ENCODE measurements at regions not wholly inside any gene's neighbourhood (a gene's known extent, or its start where the extent isn't known, plus 50 kb on each side); places are given as distances from the start of the nearest gene placed in this dataset.

DNA sequence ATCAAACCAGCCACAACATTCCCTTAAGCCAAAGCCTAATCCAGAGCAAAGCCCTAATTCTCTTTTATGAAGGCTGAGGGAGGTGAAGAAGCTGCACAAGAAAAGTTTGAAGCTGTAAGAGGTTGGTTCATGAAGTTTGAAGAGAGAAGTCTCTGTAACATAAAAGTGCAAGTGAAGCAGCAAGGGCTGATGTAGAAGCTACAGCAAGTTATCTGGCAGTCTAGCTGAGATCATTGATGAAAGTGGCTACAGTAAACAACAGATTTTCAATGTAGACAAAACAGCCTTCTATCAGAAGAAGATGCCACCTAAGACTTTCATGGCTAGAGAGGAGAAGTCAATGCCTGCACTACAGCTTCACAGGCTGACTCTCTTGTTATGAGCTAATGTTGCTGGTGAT is 52.5 kb downstream of the NACA2 start:
- no peak overlapping the region for H3K56ac ChIP-seq (replicated peaks; ENCODE audit: insufficient read length, low read depth, low read length)
- H2AFZ ChIP-seq (ENCODE audit: low read length), result no peak overlapping the region
- H3K4ac ChIP-seq (replicated peaks; ENCODE audit: insufficient read length, low read depth, low read length), result no peak overlapping the region
- H3K9me3 ChIP-seq (ENCODE audit: insufficient read depth in 2 of 2, low read depth in 1 of 2, low read length in 1 of 2), result no peaks in the 10 kb centered on the region
- no peak overlapping the region for H3K14ac ChIP-seq (ENCODE audit: insufficient read length)
- H2BK12ac ChIP-seq (ENCODE audit: low read depth, low read length), result no peak overlapping the region
- no peaks in the 10 kb centered on the region; a peak in 1 of 8 replicates for H3K36me3 ChIP-seq (ENCODE audit: control insufficient read depth in 2 of 4, insufficient read depth in 4 of 4, low read length in 3 of 4)
- FAIRE-seq (no peak), DNase-seq (ENCODE audit: low read depth in 1 of 2, low spot score in 2 of 2) (no peak)
- no peak overlapping the region for H3K4me3 ChIP-seq (ENCODE audit: extremely low read depth in 1 of 4, insufficient read depth in 2 of 4, low read depth in 3 of 4, low read length in 4 of 4)
- no peak overlapping the region for H3K18ac ChIP-seq (ENCODE audit: extremely low read depth, low read length)
- H3K23ac ChIP-seq (ENCODE audit: insufficient read length), result no peak overlapping the region
- H3K27ac ChIP-seq (ENCODE audit: low read depth, low read length), result no peak overlapping the region
- no peak overlapping the region for H3K4me2 ChIP-seq (ENCODE audit: insufficient read depth in 1 of 2, low read depth in 2 of 2, low read length in 2 of 2)
- H2BK20ac ChIP-seq (ENCODE audit: low read length), result no peak overlapping the region
- no peaks in the 10 kb centered on the region for H3K79me2 ChIP-seq (ENCODE audit: control insufficient read depth in 1 of 2, insufficient read depth in 2 of 2, low read length in 2 of 2)
- H2BK5ac ChIP-seq (ENCODE audit: low read depth, low read length), result no peak overlapping the region
- no peaks in the 10 kb centered on the region for H3K79me1 ChIP-seq (ENCODE audit: low read depth, low read length)
- POLR2A ChIA-PET (ENCODE audit: partially characterized antibody), result no interaction called here
- H2AK5ac ChIP-seq (ENCODE audit: low read depth, low read length), result no peak overlapping the region
- no peaks in the 10 kb centered on the region for H4K20me1 ChIP-seq (replicated peaks in 1 of 2; ENCODE audit: control insufficient read depth in 1 of 2, insufficient read depth in 2 of 2, low read length in 2 of 2)
- H4K91ac ChIP-seq (replicated peaks; ENCODE audit: insufficient read length, low read length), result no peak overlapping the region
- H3K9ac ChIP-seq (replicated peaks in 1 of 4; ENCODE audit: extremely low read depth in 1 of 4, low read depth in 3 of 4, low read length in 3 of 4), result no peak overlapping the region
- H3K27me3 ChIP-seq (replicated peaks in 1 of 4; ENCODE audit: control insufficient read depth in 3 of 4, extremely low read depth in 1 of 4, insufficient read depth in 3 of 4, low read length in 3 of 4), result no peaks in the 10 kb centered on the region
- no peak overlapping the region for H2BK15ac ChIP-seq (ENCODE audit: low read length)
- no peak overlapping the region for H2BK120ac ChIP-seq (replicated peaks; ENCODE audit: low read depth, low read length)
- CTCF ChIA-PET (ENCODE audit: partially characterized antibody), result interaction anchor here (0.7 to 1.3 kb wide), 4 partner anchors 66 to 721 kb away, joined by 3 read pairs; no protein-coding TSS in a partner anchor
- no peak overlapping the region for H4K5ac ChIP-seq (ENCODE audit: insufficient read length, low read depth, low read length)
- H3K23me2 ChIP-seq (ENCODE audit: low read depth, low read length), result no peaks in the 10 kb centered on the region
- no peak overlapping the region for H4K8ac ChIP-seq (ENCODE audit: extremely low read depth, insufficient read depth, low read length)
- no peaks in the 10 kb centered on the region for H3K4me1 ChIP-seq (replicated peaks in 1 of 4; ENCODE audit: control insufficient read depth in 3 of 4, insufficient read depth in 4 of 4, low read length in 3 of 4)
- TF ChIP-seq SUZ12 (IDR thresholded peaks at IDR 0.05; ENCODE audit: low read length) (no peak), BACH1 (IDR thresholded peaks at IDR 0.05; ENCODE audit: low read length) (no peak), YY1 (IDR thresholded peaks at IDR 0.05; ENCODE audit: low read depth, low read length) (no peak), HDAC6 (IDR thresholded peaks at IDR 0.05; ENCODE audit: low read depth, low read length) (no peak), JUND (IDR thresholded peaks at IDR 0.05; ENCODE audit: low read length) (no peak), BCL11A (IDR thresholded peaks at IDR 0.05; ENCODE audit: low read depth in 2 of 2, low read length in 2 of 2) (no peak), SP2 (IDR thresholded peaks at IDR 0.05; ENCODE audit: low read length) (no peak), CTBP2 (IDR thresholded peaks at IDR 0.05; ENCODE audit: borderline replicate concordance, insufficient read depth, insufficient read length, low read length) (no peak), KDM4A (IDR thresholded peaks at IDR 0.05; ENCODE audit: low read depth, low read length, severe bottlenecking) (no peak), RBBP5 (IDR thresholded peaks at IDR 0.05; ENCODE audit: borderline replicate concordance, low read depth, low read length) (no peak), JUN (IDR thresholded peaks at IDR 0.05; ENCODE audit: low read depth, low read length) (no peak), POU5F1 (IDR thresholded peaks at IDR 0.05; ENCODE audit: low read depth, low read length) (no peak), HDAC2 (IDR thresholded peaks at IDR 0.05; ENCODE audit: borderline replicate concordance in 1 of 2, low read depth in 2 of 2, low read length in 2 of 2) (no peak)
